ENCODE measurements at regions not wholly inside any gene's neighbourhood (a gene's known extent, or its start where the extent isn't known, plus 50 kb on each side); places are given as distances from the start of the nearest gene placed in this dataset.

GRCh38 chr9:97153967-97154366, 115.0 kb upstream of the CTSV start:
- no peak overlapping the region for H2AFZ ChIP-seq (ENCODE audit: low read length)
- POLR2A ChIA-PET, result no interaction called here
- no peaks in the 10 kb centered on the region for H3K79me2 ChIP-seq (ENCODE audit: insufficient read depth, low read length)
- H3K4me2 ChIP-seq (ENCODE audit: low read depth, low read length), result no peak overlapping the region
- ATAC-seq (no peak), FAIRE-seq (no peak), DNase-seq (ENCODE audit: low spot score) (no peak)
- CTCF ChIA-PET (ENCODE audit: low intra/inter-chr PET ratio, low total read pairs), result no interaction called here
- H3K27me3 ChIP-seq (ENCODE audit: control insufficient read depth in 1 of 2, insufficient read depth in 2 of 2, low read length in 2 of 2), result no peaks in the 10 kb centered on the region
- H4K20me1 ChIP-seq (ENCODE audit: insufficient read depth, low read length), result no peaks in the 10 kb centered on the region
- no peak for TF ChIP-seq ZNF138 (CRISPR knock-in tag; IDR thresholded peaks at IDR 0.05; ENCODE audit: low read depth)
- TF ChIP-seq KAT8 (CRISPR knock-in tag; IDR thresholded peaks at IDR 0.05), result no peak
- no peak for TF ChIP-seq ZNF292 (CRISPR knock-in tag; IDR thresholded peaks at IDR 0.05; ENCODE audit: borderline replicate concordance, low read depth)
- no peak for TF ChIP-seq ZNF503 (CRISPR knock-in tag; IDR thresholded peaks at IDR 0.05)
- no peak for TF ChIP-seq ZNF747 (CRISPR knock-in tag; IDR thresholded peaks at IDR 0.05; ENCODE audit: borderline replicate concordance)
- TF ChIP-seq FOXO1 (CRISPR knock-in tag; IDR thresholded peaks at IDR 0.05), result no peak
- no peak for TF ChIP-seq BHLHE40 (IDR thresholded peaks at IDR 0.05; ENCODE audit: low read length)
- no peak for TF ChIP-seq ZNF296 (CRISPR knock-in tag; conservative IDR thresholded peaks at IDR 0.05)
- no peak for TF ChIP-seq PBX3 (CRISPR knock-in tag; IDR thresholded peaks at IDR 0.05; ENCODE audit: borderline replicate concordance)
- H3K4me3 ChIP-seq (replicated peaks in 1 of 3; ENCODE audit: insufficient read depth in 1 of 3, low read depth in 2 of 3, low read length in 3 of 3), result no peak overlapping the region
- H3K9me3 ChIP-seq (ENCODE audit: low read length), result no peaks in the 10 kb centered on the region
- intact Hi-C loops (cut with micrococcal nuclease; ENCODE audit: unreplicated experiment) (no loop called here), in situ Hi-C loops (cut with HindIII; ENCODE audit: extremely low pct_ligation_motif_present, low pct_unique_long_range_greater_than_20kb) (no loop called here)
- no peaks in the 10 kb centered on the region for H3K36me3 ChIP-seq (replicated peaks in 1 of 2; ENCODE audit: control insufficient read depth in 1 of 2, insufficient read depth in 2 of 2, low read length in 2 of 2)
- WGBS (ENCODE audit: low lambda C conversion rate), result 11% methylated on average over 3 of the region's 6 CpGs
- H3K4me1 ChIP-seq (ENCODE audit: insufficient read depth, low read length), result peaks cover 11% of the 10 kb centered on the region
- H3K9ac ChIP-seq (ENCODE audit: insufficient read depth, low read depth, low read length), result no peak overlapping the region
- BruUV-seq (replicated peaks), result no TSS peak
- no peak overlapping the region for H3K27ac ChIP-seq (ENCODE audit: extremely low read length, insufficient read depth, low read length)
